A549 (cell line): ENCODE measurements at regions not wholly inside any gene's neighbourhood (a gene's known extent, or its start where the extent isn't known, plus 50 kb on each side); places are given as distances from the start of the nearest gene placed in this dataset.

ENCODE experiments used
- EP300 ChIP-seq, 2 experiments: fragments of >200 bp; sonication (Bioruptor Twin); formaldehyde crosslinking; IDR thresholded peaks; 2 replicates in 1 of 2; 3 replicates in 1 of 2; pipeline ENCODE4 v1.6.1; 2016 to 2017
- MAZ ChIP-seq: fragments of 150-350 bp; IDR thresholded peaks from 2 replicates; pipeline ENCODE4 v1.6.1; 2014; ENCODE audit warnings: antibody characterized with exemption, low read depth, low read length, borderline replicate concordance
- MYC ChIP-seq: IDR thresholded peaks from 2 replicates; pipeline ENCODE4 v1.6.1; 2012; ENCODE audit warnings: mild to moderate bottlenecking, inconsistent platforms, low read length, improper control_type of control experiment, borderline replicate concordance
- RAD21 ChIP-seq, 2 experiments: fragments of >200 bp in 1 of 2; sonication (Bioruptor Twin) in 1 of 2; formaldehyde crosslinking in 1 of 2; IDR thresholded peaks in 1 of 2; conservative IDR thresholded peaks in 1 of 2; 2 replicates in 1 of 2; 3 replicates in 1 of 2; pipeline ENCODE4 v1.6.1; 2012 to 2018; ENCODE audit warnings: inconsistent platforms in 1 of 2
- ZFP36 ChIP-seq: fragments of 450-650 bp; IDR thresholded peaks from 2 replicates; pipeline ENCODE4 v1.6.1; 2014; ENCODE audit warnings: borderline replicate concordance; ENCODE audit not compliant: partially characterized antibody
- ZSCAN20 ChIP-seq: fragments of 250-450 bp; sonication (Bioruptor Pico); IDR thresholded peaks from 2 replicates; pipeline ENCODE4 v1.8.0; 2022; ENCODE audit warnings: mild to moderate bottlenecking, moderate library complexity
- TF ChIP-seq, protein P1 (sequence below): fragments of >200 bp; sonication (Bioruptor Twin); formaldehyde crosslinking; IDR thresholded peaks from 3 replicates; pipeline ENCODE4 v1.5.1; 2016
- TF ChIP-seq, protein P2 (sequence below): fragments of 450-650 bp; IDR thresholded peaks from 2 replicates; pipeline ENCODE4 v1.6.1; 2014; ENCODE audit warnings: antibody characterized with exemption
- TF ChIP-seq, protein P3 (sequence below): fragments of 250-450 bp; sonication (Bioruptor Pico); IDR thresholded peaks from 2 replicates; pipeline ENCODE4 v1.5.0; 2021; ENCODE audit warnings: mild to moderate bottlenecking, moderate library complexity, borderline replicate concordance
- TF ChIP-seq, protein P4 (sequence below): IDR thresholded peaks from 2 replicates; pipeline ENCODE4 v1.6.1; 2012

DNA sequence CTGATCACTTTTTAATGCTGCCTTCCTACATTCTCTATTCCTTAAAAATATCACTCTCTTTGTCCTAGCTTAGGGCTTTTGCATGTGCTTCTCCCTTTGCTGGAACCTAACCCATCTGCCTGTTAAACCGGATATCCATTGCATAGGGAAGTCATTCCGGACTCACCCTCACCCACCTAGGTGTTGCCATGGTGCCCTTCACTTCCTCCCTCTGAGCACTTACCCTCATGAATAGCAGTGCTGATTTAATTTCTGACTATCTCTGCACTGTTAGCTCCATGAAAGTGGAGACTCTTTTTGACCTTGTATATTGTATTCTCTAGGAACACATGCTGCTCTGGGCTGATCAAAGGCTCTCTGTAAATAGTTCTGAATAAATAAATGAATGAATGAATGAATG lies 401.9 kb downstream of the PCDH20 start:
- TF ChIP-seq, protein P1, sequence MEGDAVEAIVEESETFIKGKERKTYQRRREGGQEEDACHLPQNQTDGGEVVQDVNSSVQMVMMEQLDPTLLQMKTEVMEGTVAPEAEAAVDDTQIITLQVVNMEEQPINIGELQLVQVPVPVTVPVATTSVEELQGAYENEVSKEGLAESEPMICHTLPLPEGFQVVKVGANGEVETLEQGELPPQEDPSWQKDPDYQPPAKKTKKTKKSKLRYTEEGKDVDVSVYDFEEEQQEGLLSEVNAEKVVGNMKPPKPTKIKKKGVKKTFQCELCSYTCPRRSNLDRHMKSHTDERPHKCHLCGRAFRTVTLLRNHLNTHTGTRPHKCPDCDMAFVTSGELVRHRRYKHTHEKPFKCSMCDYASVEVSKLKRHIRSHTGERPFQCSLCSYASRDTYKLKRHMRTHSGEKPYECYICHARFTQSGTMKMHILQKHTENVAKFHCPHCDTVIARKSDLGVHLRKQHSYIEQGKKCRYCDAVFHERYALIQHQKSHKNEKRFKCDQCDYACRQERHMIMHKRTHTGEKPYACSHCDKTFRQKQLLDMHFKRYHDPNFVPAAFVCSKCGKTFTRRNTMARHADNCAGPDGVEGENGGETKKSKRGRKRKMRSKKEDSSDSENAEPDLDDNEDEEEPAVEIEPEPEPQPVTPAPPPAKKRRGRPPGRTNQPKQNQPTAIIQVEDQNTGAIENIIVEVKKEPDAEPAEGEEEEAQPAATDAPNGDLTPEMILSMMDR = no peak
- TF ChIP-seq EP300 (IDR thresholded peaks at IDR 0.05) (no peak), MAZ (no peak), ZFP36 (no peak), ZSCAN20 (CRISPR knock-in tag) (no peak), MYC (no peak), RAD21 (conservative IDR thresholded peaks at IDR 0.05 in 1 of 2, IDR thresholded peaks at IDR 0.05 in 1 of 2) (no peak)
- TF ChIP-seq, protein P2, sequence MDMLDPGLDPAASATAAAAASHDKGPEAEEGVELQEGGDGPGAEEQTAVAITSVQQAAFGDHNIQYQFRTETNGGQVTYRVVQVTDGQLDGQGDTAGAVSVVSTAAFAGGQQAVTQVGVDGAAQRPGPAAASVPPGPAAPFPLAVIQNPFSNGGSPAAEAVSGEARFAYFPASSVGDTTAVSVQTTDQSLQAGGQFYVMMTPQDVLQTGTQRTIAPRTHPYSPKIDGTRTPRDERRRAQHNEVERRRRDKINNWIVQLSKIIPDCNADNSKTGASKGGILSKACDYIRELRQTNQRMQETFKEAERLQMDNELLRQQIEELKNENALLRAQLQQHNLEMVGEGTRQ = no peak
- TF ChIP-seq, protein P3, sequence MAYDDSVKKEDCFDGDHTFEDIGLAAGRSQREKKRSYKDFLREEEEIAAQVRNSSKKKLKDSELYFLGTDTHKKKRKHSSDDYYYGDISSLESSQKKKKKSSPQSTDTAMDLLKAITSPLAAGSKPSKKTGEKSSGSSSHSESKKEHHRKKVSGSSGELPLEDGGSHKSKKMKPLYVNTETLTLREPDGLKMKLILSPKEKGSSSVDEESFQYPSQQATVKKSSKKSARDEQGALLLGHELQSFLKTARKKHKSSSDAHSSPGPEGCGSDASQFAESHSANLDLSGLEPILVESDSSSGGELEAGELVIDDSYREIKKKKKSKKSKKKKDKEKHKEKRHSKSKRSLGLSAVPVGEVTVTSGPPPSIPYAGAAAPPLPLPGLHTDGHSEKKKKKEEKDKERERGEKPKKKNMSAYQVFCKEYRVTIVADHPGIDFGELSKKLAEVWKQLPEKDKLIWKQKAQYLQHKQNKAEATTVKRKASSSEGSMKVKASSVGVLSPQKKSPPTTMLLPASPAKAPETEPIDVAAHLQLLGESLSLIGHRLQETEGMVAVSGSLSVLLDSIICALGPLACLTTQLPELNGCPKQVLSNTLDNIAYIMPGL (CRISPR knock-in tag) = no peak
- TF ChIP-seq, protein P4, sequence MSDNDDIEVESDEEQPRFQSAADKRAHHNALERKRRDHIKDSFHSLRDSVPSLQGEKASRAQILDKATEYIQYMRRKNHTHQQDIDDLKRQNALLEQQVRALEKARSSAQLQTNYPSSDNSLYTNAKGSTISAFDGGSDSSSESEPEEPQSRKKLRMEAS = no peak
